HepG2 (cell line): ENCODE measurements at regions not wholly inside any gene's neighbourhood (a gene's known extent, or its start where the extent isn't known, plus 50 kb on each side); places are given as distances from the start of the nearest gene placed in this dataset.

Experiments used
- ATAC-seq: fragments of 200-7000 bp; cut with Tn5 transposase; 3 replicates; pipeline ENCODE4 v1.9.1; 2020; ENCODE audit warnings: mild to moderate bottlenecking, moderate library complexity
- BruUV-seq: library from RNA; stranded (reverse); fragments of 400-500 nt; replicated peaks from 2 replicates; lab custom pipeline; 2021; lab: Mats Ljungman, UMichigan
- CTCF ChIA-PET: fragments of 300-600 bp; formaldehyde crosslinking; extraction: SDS; loops from one replicate; lab custom pipeline; 2021; ENCODE audit warnings: low total read pairs, inconsistent platforms, low intra/inter-chr PET ratio; lab: Yijun Ruan, JAX
- POLR2A ChIA-PET: fragments of 350-600 bp; sonication (Branson Sonifier 250); formaldehyde crosslinking; loops from one replicate; lab custom pipeline; 2020; ENCODE audit warnings: antibody characterized with exemption, inconsistent platforms; lab: Yijun Ruan, JAX
- DNase-seq: peaks from one replicate; pipeline ENCODE4 v3.0.0-alpha.2; 2015; ENCODE audit warnings: low spot score
- FAIRE-seq: peaks from 3 replicates; lab custom pipeline; 2011; peaks lifted over from hg19 to GRCh38; lab: Jason Lieb, UNC
- H2AFZ ChIP-seq: one replicate; pipeline ENCODE4 v1.6.1; 2011; ENCODE audit warnings: low read length, inconsistent platforms
- H3K27ac ChIP-seq: fragments of 300-600 bp; 3 replicates; pipeline ENCODE4 v1.8.0; 2011; ENCODE audit warnings: mixed run types, mild to moderate bottlenecking, mixed read lengths, low read length, inconsistent platforms; ENCODE audit not compliant: insufficient read depth; ENCODE audit errors: extremely low read length
- H3K27me3 ChIP-seq, 2 experiments: fragments of 200-600 bp in 1 of 2; 2 replicates in 1 of 2; 3 replicates in 1 of 2; pipeline versions ENCODE4 v1.6.0 to v1.8.0; 2011; ENCODE audit warnings: low read length in 2 of 2, mild to moderate bottlenecking in 2 of 2, moderate library complexity in 2 of 2, inconsistent platforms in 1 of 2; ENCODE audit not compliant: insufficient read depth in 2 of 2, control insufficient read depth in 1 of 2
- H3K36me3 ChIP-seq, 2 experiments: fragments of 200-600 bp in 1 of 2; replicated peaks in 1 of 2; 2 replicates in 1 of 2; 3 replicates in 1 of 2; pipeline versions ENCODE4 v1.5.1 to v1.8.0; 2011; ENCODE audit warnings: low read length in 2 of 2, inconsistent platforms in 1 of 2; ENCODE audit not compliant: insufficient read depth in 2 of 2, control insufficient read depth in 1 of 2
- H3K4me1 ChIP-seq: 2 replicates; pipeline ENCODE4 v1.5.1; 2012; ENCODE audit warnings: low read length, inconsistent platforms; ENCODE audit not compliant: insufficient read depth
- H3K4me2 ChIP-seq: 2 replicates; pipeline ENCODE4 v1.6.0; 2011; ENCODE audit warnings: low read depth, low read length, inconsistent platforms
- H3K4me3 ChIP-seq, 3 experiments: fragments of 200-600 bp in 1 of 3; sonication (generic), shearing (Covaris generic) in 1 of 3; replicated peaks in 1 of 3; 2 replicates each; pipeline ENCODE4 v1.5.1; 2011 to 2016; ENCODE audit warnings: low read length in 3 of 3, inconsistent platforms in 2 of 3, low read depth in 2 of 3, mild to moderate bottlenecking in 2 of 3, control low read depth in 1 of 3, mixed read lengths in 1 of 3; ENCODE audit not compliant: insufficient read depth in 1 of 3
- H3K79me2 ChIP-seq: one replicate; pipeline ENCODE4 v1.6.1; 2011; ENCODE audit warnings: low read length, inconsistent platforms; ENCODE audit not compliant: insufficient read depth
- H3K9ac ChIP-seq: 2 replicates; pipeline ENCODE4 v1.6.0; 2011; ENCODE audit warnings: mild to moderate bottlenecking, low read depth, low read length, inconsistent platforms; ENCODE audit not compliant: insufficient read depth
- H3K9me3 ChIP-seq: 2 replicates; pipeline ENCODE4 v1.5.1; 2012; ENCODE audit warnings: mild to moderate bottlenecking, low read length
- H4K20me1 ChIP-seq: 2 replicates; pipeline ENCODE4 v1.6.0; 2011; ENCODE audit warnings: inconsistent platforms, mild to moderate bottlenecking, low read length, moderate library complexity; ENCODE audit not compliant: insufficient read depth
- CHD2 ChIP-seq: IDR thresholded peaks from 2 replicates; pipeline ENCODE4 v1.6.1; 2011; ENCODE audit warnings: low read depth, low read length, improper control_type of control experiment
- ELK4 ChIP-seq: sonication (generic); formaldehyde crosslinking; IDR thresholded peaks from 2 replicates; pipeline ENCODE4 v1.9.0; 2021; ENCODE audit warnings: missing genetic modification reagents, borderline replicate concordance
- FOXK1 ChIP-seq: sonication (generic); formaldehyde crosslinking; IDR thresholded peaks from 2 replicates; pipeline ENCODE4 v1.4.0; 2020; ENCODE audit warnings: low read depth, missing genetic modification reagents, borderline replicate concordance
- KDM5A ChIP-seq: fragments of 200-600 bp; sonication (generic); IDR thresholded peaks from 2 replicates; pipeline ENCODE4 v1.7.0; 2018; ENCODE audit warnings: antibody characterized with exemption, mild to moderate bottlenecking, low read length, borderline replicate concordance
- KMT2B ChIP-seq: IDR thresholded peaks from 2 replicates; pipeline ENCODE4 v1.6.1; 2016; ENCODE audit warnings: missing genetic modification reagents, missing compliant biosample characterization
- MAFG ChIP-seq: sonication (generic); formaldehyde crosslinking; IDR thresholded peaks from 2 replicates; pipeline ENCODE4 v1.5.1; 2020; ENCODE audit warnings: mild to moderate bottlenecking, missing genetic modification reagents
- NFE2L2 ChIP-seq: fragments of 150-350 bp; IDR thresholded peaks from 2 replicates; pipeline ENCODE4 v1.6.1; 2014; ENCODE audit warnings: low read length
- NFIB ChIP-seq: sonication (generic); formaldehyde crosslinking; IDR thresholded peaks from 2 replicates; pipeline ENCODE4 v1.9.0; 2021; ENCODE audit warnings: missing genetic modification reagents, mild to moderate bottlenecking, borderline replicate concordance
- RBFOX2 ChIP-seq: fragments of 200-400 bp; formaldehyde crosslinking; IDR thresholded peaks from 2 replicates; pipeline ENCODE4 v1.6.1; 2017; ENCODE audit warnings: low read depth, mild to moderate bottlenecking, low read length
- SRSF4 ChIP-seq: fragments of 200-400 bp; formaldehyde crosslinking; IDR thresholded peaks from one replicate; pipeline ENCODE4 v1.6.1; 2018; ENCODE audit warnings: mild to moderate bottlenecking, low read depth, low read length, moderate library complexity; ENCODE audit not compliant: poor library complexity, severe bottlenecking
- TAF1 ChIP-seq: sonication (generic); formaldehyde crosslinking; IDR thresholded peaks from 2 replicates; pipeline ENCODE4 v1.4.0; 2020; ENCODE audit warnings: missing genetic modification reagents
- TCF7L2 ChIP-seq: IDR thresholded peaks from 2 replicates; pipeline ENCODE4 v1.6.1; 2011; ENCODE audit warnings: mild to moderate bottlenecking, low read depth, low read length, moderate library complexity
- TEAD3 ChIP-seq: optimal IDR thresholded peaks from 2 replicates; pipeline ENCODE3; 2016; ENCODE audit warnings: borderline replicate concordance
- ZBTB26 ChIP-seq: IDR thresholded peaks from 2 replicates; pipeline ENCODE4 v1.6.1; 2016; ENCODE audit warnings: missing compliant biosample characterization, missing genetic modification reagents, borderline replicate concordance
- ZNF296 ChIP-seq: sonication (generic); formaldehyde crosslinking; conservative IDR thresholded peaks from 2 replicates; pipeline ENCODE4 v1.5.0; 2020; ENCODE audit warnings: mild to moderate bottlenecking, missing genetic modification reagents
- ZNF460 ChIP-seq: sonication (generic); formaldehyde crosslinking; IDR thresholded peaks from 2 replicates; pipeline ENCODE4 v1.5.1; 2020; ENCODE audit warnings: missing genetic modification reagents, mild to moderate bottlenecking, borderline replicate concordance
- ZNF740 ChIP-seq: sonication (generic); formaldehyde crosslinking; IDR thresholded peaks from 2 replicates; pipeline ENCODE4 v1.4.0; 2020; ENCODE audit warnings: missing genetic modification reagents
- ZNF761 ChIP-seq: sonication (generic); formaldehyde crosslinking; conservative IDR thresholded peaks from 2 replicates; pipeline ENCODE4 v1.4.0; 2020; ENCODE audit warnings: mild to moderate bottlenecking, missing genetic modification reagents
- ZUFSP ChIP-seq: sonication (generic); formaldehyde crosslinking; IDR thresholded peaks from 2 replicates; pipeline ENCODE4 v1.9.0; 2021; ENCODE audit warnings: missing genetic modification reagents, mild to moderate bottlenecking, borderline replicate concordance
- in situ Hi-C: cut with HindIII; loops from 2 replicates; pipeline ENCODE4 v1.10.0; 2017; ENCODE audit warnings: low pct_unique_long_range_greater_than_20kb; ENCODE audit not compliant: extremely low pct_ligation_motif_present
- intact Hi-C: fragments of 100-400 bp; cut with micrococcal nuclease; formaldehyde crosslinking; loops from one replicate; pipeline ENCODE4 v1.10.0; 2022; ENCODE audit not compliant: unreplicated experiment

- intact Hi-C loops: no loop called here
Measured at GRCh38 chr1:175793617-175794016, 50.2 kb upstream of the TNR start.

More at GRCh38 chr1:175793617-175794016, 50.2 kb upstream of the TNR start:
- TF ChIP-seq SRSF4: no peak
- TF ChIP-seq CHD2: no peak
- TF ChIP-seq RBFOX2: no peak
- TF ChIP-seq ZNF296 (CRISPR knock-in tag): no peak
- TF ChIP-seq ZNF740 (CRISPR knock-in tag): no peak
- TF ChIP-seq ZUFSP: no peak
- TF ChIP-seq ELK4 (CRISPR knock-in tag): no peak
- no peak for TF ChIP-seq FOXK1 (CRISPR knock-in tag)
- no peak for TF ChIP-seq ZNF460
- no peak for TF ChIP-seq TCF7L2
- no peak for TF ChIP-seq TAF1
- no peak for TF ChIP-seq MAFG (CRISPR knock-in tag)
- no peak for TF ChIP-seq NFIB (CRISPR knock-in tag)
- TF ChIP-seq KMT2B: no peak
- no peak for TF ChIP-seq TEAD3 (CRISPR knock-in tag)
- TF ChIP-seq NFE2L2: no peak
- TF ChIP-seq KDM5A: no peak
- no peak for TF ChIP-seq ZNF761 (CRISPR knock-in tag)
- no peak for TF ChIP-seq ZBTB26 (CRISPR knock-in tag)
- Histone ChIP-seq H2AFZ (no peak overlapping the region), H4K20me1 (no peaks in the 10 kb centered on the region), H3K4me3 (no peak overlapping the region), H3K27me3 (no peaks in the 10 kb centered on the region; a peak in 1 of 5 replicates), H3K4me2 (no peak overlapping the region), H3K9me3 (no peaks in the 10 kb centered on the region), H3K36me3 (no peaks in the 10 kb centered on the region), H3K79me2 (no peaks in the 10 kb centered on the region), H3K27ac (no peak overlapping the region), H3K9ac (no peak overlapping the region), H3K4me1 (no peaks in the 10 kb centered on the region)
- ChIA-PET POLR2A (no interaction called here), CTCF (no interaction called here)
- ATAC-seq (no peak), DNase-seq (no peak), FAIRE-seq (no peak)
- in situ Hi-C loops: no loop called here
- BruUV-seq: no TSS peak
